Activated CD8-positive, alpha-beta memory T cell treated with anti-CD3 and anti-CD28 coated beads, Interleukin-2, amount 10 ng/mL, durations not matched to agents 7 days and 5 days (primary cell): ENCODE measurements at regions not wholly inside any gene's neighbourhood (a gene's known extent, or its start where the extent isn't known, plus 50 kb on each side); places are given as distances from the start of the nearest gene placed in this dataset.

Experiments used
- ATAC-seq: fragments of 150-1000 bp; cut with Tn5 transposase; one replicate; pipeline ENCODE4 v1.10.0; 2021; ENCODE audit warnings: moderate library complexity
- CTCF ChIA-PET: fragments of 350-600 bp; sonication (Branson Sonifier 250); formaldehyde crosslinking; loops from one replicate; lab custom pipeline; 2021; ENCODE audit warnings: antibody characterized with exemption; lab: Charles Lee
- DNase-seq: peaks from one replicate; pipeline ENCODE4 v3.0.0-alpha.2; 2020
- H3K27ac Mint-ChIP-seq: one replicate; pipeline ENCODE4 v1.8.0; 2021; ENCODE audit warnings: mild to moderate bottlenecking, mixed read lengths
- H3K27me3 Mint-ChIP-seq: one replicate; pipeline ENCODE4 v1.8.0; 2021; ENCODE audit warnings: mixed read lengths
- H3K36me3 Mint-ChIP-seq: one replicate; pipeline ENCODE4 v1.8.0; 2021; ENCODE audit warnings: mild to moderate bottlenecking, mixed read lengths
- H3K4me1 Mint-ChIP-seq: one replicate; pipeline ENCODE4 v1.8.0; 2021; ENCODE audit warnings: mixed read lengths
- H3K4me3 Mint-ChIP-seq: one replicate; pipeline ENCODE4 v1.8.0; 2021; ENCODE audit warnings: mild to moderate bottlenecking, moderate library complexity, mixed read lengths
- H3K9me3 Mint-ChIP-seq: one replicate; pipeline ENCODE4 v1.8.0; 2022; ENCODE audit warnings: low read depth, mixed read lengths

DNA sequence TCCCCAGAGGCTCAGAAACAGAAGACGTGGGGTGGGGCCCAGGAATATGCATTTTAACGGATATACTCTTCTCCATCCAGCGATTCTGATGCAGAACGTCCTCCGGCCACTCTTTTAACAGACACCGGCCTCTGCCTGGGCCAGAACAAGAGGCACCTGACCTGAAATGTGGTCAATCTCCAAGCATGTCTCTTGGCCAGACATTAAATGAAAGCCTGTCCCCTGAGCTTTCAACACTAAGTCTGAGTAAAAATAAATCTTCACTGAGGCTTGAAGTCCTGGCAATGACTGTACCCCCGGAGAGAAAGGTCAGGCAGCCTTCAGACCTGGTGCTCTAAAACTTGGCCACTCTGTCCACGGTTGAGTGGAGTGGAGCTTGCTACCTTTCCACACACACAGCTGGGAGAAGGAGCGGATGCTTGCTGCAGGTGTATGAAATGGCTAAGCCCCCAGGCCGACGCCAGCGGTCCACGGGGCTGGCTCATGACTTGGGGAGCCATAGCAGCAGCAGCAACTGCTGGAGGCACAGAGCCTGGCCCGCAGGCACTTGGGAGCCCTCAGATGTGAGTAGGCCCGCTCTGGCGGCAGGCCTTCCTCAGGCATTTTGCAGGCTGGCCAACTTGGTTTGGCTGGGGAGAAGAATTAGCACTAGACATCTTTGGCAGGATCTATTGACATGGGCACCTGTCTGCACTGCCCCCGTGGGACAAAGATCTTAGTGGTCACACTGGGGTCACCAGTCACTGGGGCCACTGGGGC is 79.7 kb downstream of the TMEM17 start:
- no peak overlapping the region for H3K27ac Mint-ChIP-seq
- no peak for ATAC-seq
- H3K36me3 Mint-ChIP-seq, result no peaks in the 10 kb centered on the region
- DNase-seq, result no peak
- peaks cover 9% of the 10 kb centered on the region for H3K27me3 Mint-ChIP-seq
- no peak overlapping the region for H3K4me3 Mint-ChIP-seq
- H3K9me3 Mint-ChIP-seq, result no peaks in the 10 kb centered on the region
- H3K4me1 Mint-ChIP-seq, result no peaks in the 10 kb centered on the region
- CTCF ChIA-PET, result no interaction called here

DNA sequence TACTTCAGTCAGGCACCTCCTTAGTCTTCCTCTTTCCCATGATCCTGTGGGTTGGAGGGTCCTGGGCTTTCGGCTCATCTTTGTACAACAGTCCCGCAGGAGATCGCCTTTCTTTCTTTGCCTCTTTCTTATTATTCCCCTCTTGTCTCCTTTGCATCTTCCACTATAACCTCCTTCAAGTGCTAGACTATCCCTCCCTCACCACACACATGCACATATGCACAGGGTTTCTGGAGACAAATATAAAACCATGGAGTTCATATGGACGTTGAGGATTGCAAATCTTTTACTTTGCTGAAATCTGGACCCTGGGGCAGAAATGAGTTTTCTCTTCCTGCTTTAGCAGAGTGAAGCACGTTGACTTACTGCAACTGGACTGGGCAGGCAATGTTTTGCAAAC is 80.3 kb downstream of the TMEM17 start:
- H3K4me3 Mint-ChIP-seq, result no peak overlapping the region
- H3K4me1 Mint-ChIP-seq, result no peaks in the 10 kb centered on the region
- H3K36me3 Mint-ChIP-seq, result no peaks in the 10 kb centered on the region
- ATAC-seq, result no peak
- no peak overlapping the region for H3K27ac Mint-ChIP-seq
- peaks cover 13% of the 10 kb centered on the region for H3K27me3 Mint-ChIP-seq
- DNase-seq, result no peak
- CTCF ChIA-PET, result no interaction called here
- no peaks in the 10 kb centered on the region for H3K9me3 Mint-ChIP-seq

DNA sequence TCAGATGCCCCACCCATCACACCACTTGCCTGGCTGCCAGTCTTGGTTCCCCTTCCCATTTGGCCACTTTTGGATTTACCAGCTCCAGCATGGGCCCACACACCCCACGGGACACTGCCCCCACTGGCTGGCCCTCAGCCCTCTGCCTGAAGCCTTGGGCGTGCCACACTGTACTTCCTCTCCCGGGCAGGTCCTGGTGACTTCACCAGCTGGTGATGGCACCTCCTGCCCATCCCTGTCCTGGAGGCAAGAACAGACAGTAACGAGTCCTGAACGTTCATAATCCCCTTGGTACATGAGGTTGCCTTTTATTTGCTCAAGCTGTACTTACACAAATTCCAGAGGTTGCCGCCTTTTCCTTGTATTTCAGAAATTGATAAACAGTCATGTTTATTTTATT is 81.1 kb downstream of the TMEM17 start:
- DNase-seq, result no peak
- Mint-ChIP-seq H3K36me3 (no peaks in the 10 kb centered on the region), H3K27ac (no peak overlapping the region), H3K9me3 (no peaks in the 10 kb centered on the region), H3K27me3 (peaks cover 16% of the 10 kb centered on the region), H3K4me1 (no peaks in the 10 kb centered on the region), H3K4me3 (no peak overlapping the region)
- CTCF ChIA-PET, result no interaction called here
- ATAC-seq, result no peak

DNA sequence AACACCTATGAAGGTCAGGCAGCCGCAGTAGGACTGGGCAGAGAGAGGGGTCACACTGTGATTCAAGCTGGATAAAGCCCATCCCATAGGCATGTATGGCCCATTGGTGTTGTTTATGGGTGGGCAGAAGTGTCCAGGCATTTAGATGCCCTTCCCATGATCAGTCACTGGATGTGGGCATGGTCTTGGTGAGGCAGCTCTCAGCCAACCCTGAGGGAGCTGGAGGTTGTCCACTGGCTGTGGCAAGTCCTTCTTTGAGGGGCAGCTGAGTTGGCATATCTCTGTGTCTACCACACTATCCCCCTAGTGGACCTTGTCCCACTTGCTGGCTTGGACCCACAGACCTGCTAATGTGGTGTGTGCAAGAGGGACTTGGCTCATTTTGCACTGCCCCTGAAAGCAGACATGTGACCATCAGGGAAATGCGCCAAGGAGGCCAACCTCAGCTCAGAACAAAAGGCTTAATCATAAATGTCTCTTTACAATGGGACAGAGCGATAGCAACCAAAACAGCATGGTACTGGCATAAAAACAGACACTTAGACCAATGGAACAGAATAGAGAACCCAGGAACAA is 82.0 kb downstream of the TMEM17 start:
- H3K27ac Mint-ChIP-seq, result no peak overlapping the region
- H3K4me3 Mint-ChIP-seq, result no peak overlapping the region
- H3K36me3 Mint-ChIP-seq, result peaks cover 2% of the 10 kb centered on the region
- no peaks in the 10 kb centered on the region for H3K4me1 Mint-ChIP-seq
- CTCF ChIA-PET, result interaction anchor here (1.1 kb wide), 1 partner anchor 519 kb away, joined by 3 read pairs; the partner anchor contains the start of gene COMMD1
- peaks cover 19% of the 10 kb centered on the region for H3K27me3 Mint-ChIP-seq
- no peak for DNase-seq
- ATAC-seq, result no peak
- H3K9me3 Mint-ChIP-seq, result peaks cover 2% of the 10 kb centered on the region

DNA sequence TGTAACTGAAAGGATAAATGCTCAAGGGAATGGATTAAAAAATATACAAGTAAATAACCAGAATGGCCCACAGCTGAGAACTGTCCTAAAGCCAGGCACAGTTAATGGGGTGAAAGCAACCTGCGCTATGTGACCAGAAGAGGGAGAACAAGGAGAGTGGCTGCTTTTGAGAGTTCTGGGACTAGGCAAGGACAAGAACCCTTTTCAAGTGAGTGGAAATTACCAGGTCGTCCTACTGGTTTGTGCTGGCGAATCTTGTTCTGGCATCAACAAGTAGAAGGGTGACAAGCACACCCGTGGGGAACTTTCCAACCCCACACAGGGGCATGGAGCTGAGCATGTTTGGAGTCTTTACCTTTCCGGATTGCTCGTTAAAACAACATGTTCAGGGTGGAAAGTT is 82.8 kb downstream of the TMEM17 start:
- Mint-ChIP-seq H3K4me3 (no peak overlapping the region), H3K4me1 (no peaks in the 10 kb centered on the region), H3K27me3 (peaks cover 19% of the 10 kb centered on the region), H3K9me3 (peaks cover 2% of the 10 kb centered on the region), H3K36me3 (peaks cover 3% of the 10 kb centered on the region), H3K27ac (no peak overlapping the region)
- DNase-seq (no peak), ATAC-seq (no peak)
- CTCF ChIA-PET, result interaction anchor here (1.0 to 1.1 kb wide), 2 partner anchors 504 to 518 kb away, joined by 3 to 5 read pairs; partner anchors contain the start of gene COMMD1

DNA sequence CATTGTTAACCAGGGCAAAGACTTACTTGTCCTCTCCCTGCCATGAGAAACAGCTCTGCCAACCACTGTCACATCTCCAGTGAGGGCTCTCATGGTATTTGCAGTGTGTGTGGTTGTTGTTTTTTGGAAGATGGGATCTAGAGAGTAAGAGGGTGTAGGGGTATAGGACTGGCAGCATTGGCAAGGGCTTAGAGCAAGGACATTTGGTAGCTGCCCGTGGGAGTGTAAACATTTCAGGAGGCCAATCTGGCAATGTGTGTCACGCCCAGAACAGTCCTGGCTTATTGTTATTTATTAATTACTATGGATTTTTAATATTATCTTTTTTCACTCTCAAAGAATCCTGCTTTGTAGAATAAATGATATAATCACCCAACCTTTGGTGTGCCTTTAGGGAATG is 90.5 kb downstream of the TMEM17 start:
- H3K9me3 Mint-ChIP-seq, result peaks cover 2% of the 10 kb centered on the region
- peaks cover 7% of the 10 kb centered on the region for H3K27me3 Mint-ChIP-seq
- H3K36me3 Mint-ChIP-seq, result peaks cover 3% of the 10 kb centered on the region
- H3K27ac Mint-ChIP-seq, result peak overlapping the region; percentile 73
- peaks cover 19% of the 10 kb centered on the region for H3K4me1 Mint-ChIP-seq
- CTCF ChIA-PET, result interaction anchor here (0.8 to 6.6 kb wide), 4 partner anchors 117 to 499 kb away, joined by 3 to 55 read pairs (median 7); no protein-coding TSS in a partner anchor
- no peak for ATAC-seq
- no peak for DNase-seq
- H3K4me3 Mint-ChIP-seq, result no peak overlapping the region

DNA sequence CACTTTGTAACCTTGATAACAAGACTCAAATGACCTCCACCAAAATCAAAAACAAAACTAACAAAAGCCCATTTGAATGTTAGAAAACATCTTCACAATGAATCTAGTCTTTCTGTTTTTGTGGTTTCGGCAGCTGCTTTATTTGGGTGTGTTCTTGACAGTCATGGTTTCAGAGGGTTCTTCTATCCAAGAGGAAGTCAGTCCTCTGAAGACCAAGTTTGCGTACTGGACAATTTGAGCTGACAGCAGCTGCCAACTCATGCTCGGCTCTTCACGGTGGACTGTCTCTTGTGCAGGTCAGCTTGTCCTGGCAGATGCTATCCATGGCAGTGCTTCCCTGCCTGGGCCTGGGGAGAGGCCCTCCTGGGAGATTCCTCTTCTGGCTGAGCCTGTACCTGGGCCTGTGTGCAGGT is 91.0 kb downstream of the TMEM17 start:
- ATAC-seq, result peak; percentile 62

DNA sequence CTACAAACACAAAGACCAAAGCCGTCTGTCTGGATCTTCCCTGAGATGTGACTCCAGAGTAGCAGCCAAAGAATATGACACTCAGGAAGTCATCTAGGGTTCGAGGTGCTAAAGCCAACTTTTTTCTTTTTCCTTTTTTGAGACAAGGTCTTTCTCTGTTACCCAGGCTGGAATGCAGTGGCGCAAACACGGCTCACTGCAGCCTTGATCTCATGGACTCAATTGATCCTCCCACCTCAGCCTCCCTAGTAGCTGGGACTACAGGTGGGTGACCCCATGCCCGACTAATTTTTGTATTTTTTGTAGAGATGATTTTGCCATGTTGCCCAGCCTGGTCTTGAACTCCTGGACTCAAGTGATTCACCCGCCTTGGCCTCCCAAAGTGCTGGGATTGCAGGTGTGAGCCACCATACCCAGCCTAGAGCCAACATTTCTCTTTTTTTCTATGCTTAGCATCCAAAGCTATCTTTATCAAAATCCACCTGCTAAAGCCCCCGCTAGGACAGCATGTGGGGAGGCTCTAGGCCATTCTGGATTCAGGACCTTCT is 92.8 kb downstream of the TMEM17 start:
- H3K4me3 Mint-ChIP-seq, result no peak overlapping the region
- CTCF ChIA-PET, result interaction anchor here (0.5 to 6.6 kb wide), 7 partner anchors 44 to 496 kb away, joined by 3 to 55 read pairs (median 5); no protein-coding TSS in a partner anchor
- H3K36me3 Mint-ChIP-seq, result no peaks in the 10 kb centered on the region
- no peak overlapping the region for H3K27ac Mint-ChIP-seq
- no peaks in the 10 kb centered on the region for H3K27me3 Mint-ChIP-seq
- DNase-seq (no peak), ATAC-seq (no peak)
- H3K4me1 Mint-ChIP-seq, result peaks cover 25% of the 10 kb centered on the region
- no peaks in the 10 kb centered on the region for H3K9me3 Mint-ChIP-seq

More for the DNA sequence above, 91.0 kb downstream of the TMEM17 start:
- Mint-ChIP-seq H3K27me3 (peaks cover 5% of the 10 kb centered on the region), H3K4me1 (peaks cover 19% of the 10 kb centered on the region), H3K4me3 (peak overlapping the region; percentile 9), H3K9me3 (peaks cover 2% of the 10 kb centered on the region), H3K27ac (peak overlapping the region; percentile 73), H3K36me3 (peaks cover 3% of the 10 kb centered on the region)
- CTCF ChIA-PET, result interaction anchor here (0.8 to 6.6 kb wide), 4 partner anchors 117 to 498 kb away, joined by 3 to 55 read pairs (median 7); no protein-coding TSS in a partner anchor
- peak; percentile 46 for DNase-seq

DNA sequence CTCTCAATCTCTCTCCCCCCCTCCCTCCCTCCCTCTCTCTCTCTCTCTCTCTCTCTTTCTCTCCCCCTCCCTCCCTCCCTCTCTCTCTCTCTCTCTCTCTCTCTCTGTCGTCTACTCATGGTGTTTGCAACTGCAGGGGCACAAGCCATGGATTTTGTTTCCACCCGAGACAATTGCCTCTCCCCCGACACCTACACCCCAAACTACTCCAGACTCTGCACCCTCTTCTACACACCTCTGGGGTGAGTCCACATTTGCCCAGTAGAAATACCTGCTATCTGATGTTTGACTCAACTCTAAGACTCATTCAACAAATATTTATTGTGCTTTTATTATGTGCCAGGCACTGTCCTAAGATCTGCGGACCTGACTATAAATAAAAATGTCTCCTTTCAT is 93.7 kb downstream of the TMEM17 start:
- Mint-ChIP-seq H3K36me3 (no peaks in the 10 kb centered on the region), H3K4me1 (peaks cover 25% of the 10 kb centered on the region), H3K9me3 (no peaks in the 10 kb centered on the region), H3K27ac (no peak overlapping the region), H3K27me3 (no peaks in the 10 kb centered on the region), H3K4me3 (no peak overlapping the region)
- DNase-seq (no peak), ATAC-seq (no peak)
- CTCF ChIA-PET, result interaction anchor here (1.2 to 6.6 kb wide), 4 partner anchors 58 to 494 kb away, joined by 3 to 55 read pairs (median 8); no protein-coding TSS in a partner anchor

DNA sequence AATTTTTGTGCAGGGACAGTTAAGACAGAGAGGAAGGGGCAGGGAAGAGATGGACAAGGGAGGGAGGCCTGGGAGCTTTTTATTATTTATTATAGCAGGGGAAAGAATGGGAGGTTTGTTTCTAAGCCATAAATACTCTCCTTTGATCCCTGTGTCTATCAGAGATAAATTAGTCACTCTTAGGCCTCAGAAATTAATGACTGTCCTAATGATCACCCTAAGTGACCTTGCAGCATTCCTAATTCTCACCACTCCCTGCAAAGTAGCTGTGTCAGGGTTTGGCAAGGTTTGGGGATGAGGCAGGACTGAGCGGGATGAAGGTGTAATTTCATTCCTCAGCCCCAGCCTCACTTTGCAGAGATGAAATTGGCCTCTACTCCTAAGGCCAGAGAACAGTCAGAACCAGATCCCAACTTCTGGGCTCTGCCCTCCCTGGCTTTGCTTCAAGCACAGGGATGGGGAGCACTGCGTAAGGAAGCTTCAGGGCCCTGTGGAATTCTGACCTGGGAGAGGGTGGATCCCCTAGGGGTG is 95.0 kb downstream of the TMEM17 start:
- ATAC-seq (no peak), DNase-seq (no peak)
- H3K4me1 Mint-ChIP-seq, result peaks cover 25% of the 10 kb centered on the region
- no peaks in the 10 kb centered on the region for H3K9me3 Mint-ChIP-seq
- H3K27ac Mint-ChIP-seq, result no peak overlapping the region
- no peaks in the 10 kb centered on the region for H3K36me3 Mint-ChIP-seq
- CTCF ChIA-PET, result interaction anchor here (0.9 to 6.6 kb wide), 14 partner anchors 10 to 493 kb away, joined by 3 to 55 read pairs (median 4); no protein-coding TSS in a partner anchor
- no peak overlapping the region for H3K4me3 Mint-ChIP-seq
- no peaks in the 10 kb centered on the region for H3K27me3 Mint-ChIP-seq

DNA sequence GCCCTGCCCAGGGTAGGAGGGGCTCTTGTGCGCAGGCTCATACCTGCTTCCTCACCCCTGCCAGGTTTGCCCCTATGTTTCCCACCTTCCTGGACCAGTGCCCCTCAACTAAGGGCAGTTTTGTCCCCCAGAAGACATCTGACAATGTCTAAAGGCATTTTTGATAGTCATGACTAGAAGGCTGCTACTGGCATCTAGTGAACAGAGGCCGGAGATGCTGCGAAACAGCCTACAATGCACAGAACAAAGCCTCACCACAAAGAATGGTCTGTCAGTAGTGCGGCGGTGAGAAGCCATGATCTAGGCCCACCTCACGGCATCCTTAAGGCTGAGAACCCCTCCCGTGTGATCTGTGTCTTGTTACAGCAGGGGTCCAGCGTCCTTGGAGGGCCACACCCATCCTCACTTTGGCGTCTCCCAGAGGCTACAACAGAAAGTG is 96.0 kb downstream of the TMEM17 start:
- Mint-ChIP-seq H3K27me3 (no peaks in the 10 kb centered on the region), H3K27ac (no peak overlapping the region), H3K9me3 (no peaks in the 10 kb centered on the region), H3K36me3 (no peaks in the 10 kb centered on the region), H3K4me1 (peaks cover 20% of the 10 kb centered on the region), H3K4me3 (no peak overlapping the region)
- CTCF ChIA-PET, result interaction anchor here (1.6 to 6.6 kb wide), 5 partner anchors 97 to 419 kb away, joined by 4 to 55 read pairs (median 6); no protein-coding TSS in a partner anchor
- ATAC-seq, result peak; percentile 48
- peak; percentile 44 for DNase-seq

DNA sequence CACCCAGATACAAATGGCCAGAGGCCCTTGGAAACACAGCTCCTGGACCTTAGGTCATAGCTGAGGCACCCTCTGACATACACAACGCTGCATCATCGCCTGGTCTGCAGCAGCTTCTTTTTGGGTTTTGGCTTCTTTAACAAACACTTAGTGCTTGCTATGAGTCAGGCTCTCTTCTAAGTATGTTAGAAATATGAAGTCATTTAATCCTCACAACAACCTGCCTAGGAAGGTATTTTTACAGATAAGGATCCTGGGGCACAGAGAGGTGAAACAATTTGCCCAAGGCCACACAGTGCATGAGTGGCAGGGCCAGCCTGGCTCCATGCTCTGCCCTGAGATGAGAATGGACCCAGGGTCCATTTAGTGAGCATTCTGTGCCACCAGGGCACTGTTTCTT is 96.6 kb downstream of the TMEM17 start:
- DNase-seq (no peak), ATAC-seq (peak; percentile 48)
- no peak overlapping the region for H3K4me3 Mint-ChIP-seq
- no peak overlapping the region for H3K27ac Mint-ChIP-seq
- no peaks in the 10 kb centered on the region for H3K9me3 Mint-ChIP-seq
- no peaks in the 10 kb centered on the region for H3K36me3 Mint-ChIP-seq
- H3K27me3 Mint-ChIP-seq, result no peaks in the 10 kb centered on the region
- H3K4me1 Mint-ChIP-seq, result peaks cover 14% of the 10 kb centered on the region
- CTCF ChIA-PET, result interaction anchor here (3.0 to 6.6 kb wide), 2 partner anchors 96 to 415 kb away, joined by 10 to 55 read pairs; no protein-coding TSS in a partner anchor

DNA sequence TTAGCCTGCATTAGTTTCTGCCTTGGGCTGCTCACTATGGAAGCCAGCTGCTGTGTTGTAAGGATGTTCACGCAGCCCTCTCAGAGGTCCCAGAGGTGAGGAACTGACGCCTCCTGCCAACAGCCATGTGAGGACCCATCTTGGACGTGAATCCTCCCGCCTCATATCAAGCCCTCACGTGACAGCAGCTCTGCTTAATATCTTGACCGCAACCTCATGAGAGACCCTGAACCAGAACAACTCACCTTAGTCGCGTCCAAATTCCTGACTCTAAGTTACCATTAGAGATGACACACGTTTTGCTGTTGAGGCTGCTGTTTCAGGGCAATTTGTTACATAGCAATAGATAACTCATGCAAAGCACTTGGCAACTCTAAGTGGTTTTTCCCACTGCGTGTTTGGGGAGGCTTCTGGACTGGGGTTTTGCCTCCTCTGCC is 97.7 kb downstream of the TMEM17 start:
- no peak for ATAC-seq
- H3K4me3 Mint-ChIP-seq, result no peak overlapping the region
- peaks cover 9% of the 10 kb centered on the region for H3K4me1 Mint-ChIP-seq
- H3K9me3 Mint-ChIP-seq, result no peaks in the 10 kb centered on the region
- CTCF ChIA-PET, result no interaction called here
- no peak overlapping the region for H3K27ac Mint-ChIP-seq
- H3K36me3 Mint-ChIP-seq, result no peaks in the 10 kb centered on the region
- DNase-seq, result no peak
- no peaks in the 10 kb centered on the region for H3K27me3 Mint-ChIP-seq
